ENCODE measurements at regions not wholly inside any gene's neighbourhood (a gene's known extent, or its start where the extent isn't known, plus 50 kb on each side); places are given as distances from the start of the nearest gene placed in this dataset.

- no peak for TF ChIP-seq EP300 (IDR thresholded peaks at IDR 0.05)
- no peak for TF ChIP-seq CTCF (IDR thresholded peaks at IDR 0.05)
- intact Hi-C loops (cut with DNase I), result no loop called here
- WGBS, 3 donors, result 75 to 79% (median 76%) methylated on average over 4 of the region's 4 CpGs
- Histone ChIP-seq H3K27me3 (no peaks in the 10 kb centered on the region), H3K9me3 (no peaks in the 10 kb centered on the region), H3K4me1 (ENCODE audit: insufficient read depth) (no peaks in the 10 kb centered on the region), H3K4me3 (no peak overlapping the region), H3K36me3 (no peaks in the 10 kb centered on the region), H3K27ac (no peak overlapping the region)
- DNase-seq, result no peak
Observed at GRCh38 chr3:13251166-13251903, 168.8 kb downstream of the NUP210 start.

GRCh38 chr3:13249664-13250390, 170.3 kb downstream of the NUP210 start:
- no peak overlapping the region for H3K4me3 ChIP-seq
- WGBS, 3 donors, result 59 to 73% (median 68%) methylated on average over 22 of the region's 22 CpGs
- TF ChIP-seq EP300 (IDR thresholded peaks at IDR 0.05) (no peak), CTCF (IDR thresholded peaks at IDR 0.05) (no peak)
- no peaks in the 10 kb centered on the region for H3K4me1 ChIP-seq (ENCODE audit: insufficient read depth)
- no peaks in the 10 kb centered on the region for H3K36me3 ChIP-seq
- DNase-seq, result no peak
- H3K9me3 ChIP-seq, result no peaks in the 10 kb centered on the region
- no peak overlapping the region for H3K27ac ChIP-seq
- intact Hi-C loops (cut with DNase I), result no loop called here
- H3K27me3 ChIP-seq, result no peaks in the 10 kb centered on the region

DNA sequence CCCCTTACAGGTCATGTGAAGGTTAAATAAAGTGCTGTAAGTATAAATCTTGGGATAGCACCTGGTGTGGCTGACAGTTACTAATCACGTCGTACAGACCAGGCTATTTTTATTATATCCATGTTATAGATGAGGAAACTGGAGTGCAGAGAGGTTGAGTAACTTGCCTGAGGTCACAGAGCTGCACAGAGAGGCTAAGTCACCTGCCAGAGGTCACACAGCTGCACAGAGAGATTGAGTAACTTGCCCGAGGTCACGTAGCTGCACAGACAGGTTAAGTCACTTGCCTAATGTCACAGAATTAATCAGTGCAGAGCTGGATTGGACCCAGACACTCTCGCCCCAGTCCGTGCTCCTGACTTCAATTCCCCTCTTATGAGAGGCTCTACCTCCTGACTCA, 171.5 kb downstream of the NUP210 start:
- Histone ChIP-seq H3K9me3 (no peaks in the 10 kb centered on the region), H3K27ac (no peak overlapping the region), H3K36me3 (no peaks in the 10 kb centered on the region), H3K4me3 (no peak overlapping the region), H3K4me1 (ENCODE audit: insufficient read depth) (no peaks in the 10 kb centered on the region), H3K27me3 (no peaks in the 10 kb centered on the region)
- intact Hi-C loops (cut with DNase I), result no loop called here
- 71 to 76% (median 72%) methylated on average over 6 of the region's 6 CpGs for WGBS, 3 donors
- TF ChIP-seq EP300 (IDR thresholded peaks at IDR 0.05) (no peak), CTCF (IDR thresholded peaks at IDR 0.05) (no peak), POLR2A (IDR thresholded peaks at IDR 0.05) (no peak)
- no peak for DNase-seq

DNA sequence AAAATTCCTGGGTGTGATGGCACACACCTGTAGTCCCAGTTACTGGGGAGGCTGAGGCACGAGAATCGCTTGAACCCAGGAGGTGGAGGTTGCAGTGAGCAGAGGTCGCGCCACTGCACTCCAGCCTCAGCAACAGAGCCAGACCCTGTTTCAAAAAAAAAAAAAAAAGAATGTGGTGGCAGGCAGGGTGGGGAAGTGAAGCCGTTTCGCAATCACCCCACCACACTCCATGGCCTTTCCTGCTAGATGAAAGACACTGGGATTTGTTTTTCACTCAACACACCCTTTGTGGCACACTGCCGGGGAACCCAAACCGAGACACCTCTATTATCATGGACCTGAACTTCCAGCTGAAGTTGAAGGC, 172.4 kb upstream of the IQSEC1 start:
- Histone ChIP-seq H3K27ac (no peak overlapping the region), H3K4me1 (ENCODE audit: insufficient read depth) (no peaks in the 10 kb centered on the region), H3K4me3 (no peak overlapping the region), H3K9me3 (no peaks in the 10 kb centered on the region), H3K36me3 (no peaks in the 10 kb centered on the region), H3K27me3 (no peaks in the 10 kb centered on the region)
- intact Hi-C loops (cut with DNase I), result no loop called here
- 90 to 93% (median 90%) methylated on average over 8 of the region's 8 CpGs for WGBS, 3 donors
- no peak for TF ChIP-seq EP300 (IDR thresholded peaks at IDR 0.05)
- no peak for TF ChIP-seq CTCF (IDR thresholded peaks at IDR 0.05)
- TF ChIP-seq POLR2A (IDR thresholded peaks at IDR 0.05), result no peak
- no peak for DNase-seq

Measured in ovary (tissue), 7 donors.